NCI-H345 treated with DMSO at 0.1 percent for 48 hours (cell line): ENCODE measurements at regions not wholly inside any gene's neighbourhood (a gene's known extent, or its start where the extent isn't known, plus 50 kb on each side); places are given as distances from the start of the nearest gene placed in this dataset.

Experiments used
- DNase-seq: peaks from one replicate; lab custom pipeline; 2025; ENCODE audit not compliant: unreplicated experiment; lab: John Stamatoyannopoulos, UW

DNA sequence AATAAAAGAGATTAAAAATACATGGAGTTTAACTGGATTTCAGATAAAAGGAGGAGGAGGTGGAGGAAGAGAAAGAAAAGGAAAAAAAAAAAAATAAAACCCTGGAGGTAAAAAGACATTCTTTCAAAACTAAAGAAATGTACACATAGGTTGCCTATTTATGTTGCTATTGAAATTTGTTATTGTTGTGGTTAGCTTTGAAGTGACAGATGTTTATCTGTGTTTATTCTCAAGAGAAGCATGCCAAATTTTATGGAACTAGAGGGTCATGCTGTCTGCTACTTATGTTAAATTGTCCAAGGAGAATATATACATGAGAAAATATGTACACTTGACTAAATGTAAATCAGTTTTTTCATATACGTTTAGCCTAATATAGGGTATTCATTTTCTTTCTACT, 653.2 kb downstream of the DCDC2C start:
- peak; percentile 49 for DNase-seq

DNA sequence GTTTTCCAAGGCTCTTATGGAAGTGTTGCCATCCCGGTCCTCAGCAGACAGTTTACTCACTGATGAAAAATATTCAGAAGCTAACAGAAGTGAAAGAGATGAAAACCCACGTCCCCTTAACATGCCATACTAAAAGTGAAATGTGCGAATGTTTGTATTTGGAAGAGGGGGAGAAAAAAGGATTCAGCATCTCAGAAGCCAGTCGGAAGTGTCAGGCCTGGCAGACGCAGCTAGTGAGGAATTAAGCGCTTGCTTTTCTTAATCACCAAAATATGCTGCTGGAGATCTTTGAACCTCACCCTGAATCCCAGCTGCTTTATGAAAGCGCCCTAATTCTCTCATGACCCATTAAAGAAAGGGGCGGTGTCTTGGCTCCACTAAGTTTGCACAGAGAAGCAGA, 653.7 kb downstream of the DCDC2C start:
- DNase-seq = peak; percentile 35

GRCh38 chr2:4358837-4359236, 655.5 kb downstream of the DCDC2C start:
- peak; percentile 99 for DNase-seq

- DNase-seq = no peak
Observed at GRCh38 chr2:4368907-4369306, 665.5 kb downstream of the DCDC2C start.

- no peak for DNase-seq
Observed at GRCh38 chr2:4369826-4370419, 666.5 kb downstream of the DCDC2C start.

- no peak for DNase-seq
Observed at GRCh38 chr2:4370422-4371090, 667.2 kb downstream of the DCDC2C start.

- DNase-seq = no peak
Observed at GRCh38 chr2:4381049-4381448, 677.7 kb downstream of the DCDC2C start.

GRCh38 chr2:4381773-4382172, 678.4 kb downstream of the DCDC2C start:
- DNase-seq = no peak

DNA sequence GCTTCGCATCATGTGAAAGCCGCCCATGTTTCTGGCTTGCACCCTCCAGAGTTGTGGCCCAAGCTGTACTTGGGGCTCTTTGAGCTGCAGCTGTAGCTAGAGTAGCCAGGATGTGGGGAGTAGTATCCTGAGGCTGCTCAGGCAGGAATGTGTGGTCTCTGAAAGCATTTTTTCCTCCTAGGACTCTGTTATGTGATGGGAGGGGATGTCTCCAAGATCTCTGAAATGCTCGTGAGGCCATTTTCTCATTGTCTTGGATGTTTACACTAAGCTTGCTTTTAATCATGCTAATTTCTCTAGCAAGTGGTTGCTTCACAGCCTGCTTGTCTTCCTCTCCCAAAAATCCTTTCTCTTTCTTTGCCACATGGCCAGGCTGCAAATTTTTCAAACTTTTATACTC, 687.6 kb downstream of the DCDC2C start:
- DNase-seq = no peak

DNA sequence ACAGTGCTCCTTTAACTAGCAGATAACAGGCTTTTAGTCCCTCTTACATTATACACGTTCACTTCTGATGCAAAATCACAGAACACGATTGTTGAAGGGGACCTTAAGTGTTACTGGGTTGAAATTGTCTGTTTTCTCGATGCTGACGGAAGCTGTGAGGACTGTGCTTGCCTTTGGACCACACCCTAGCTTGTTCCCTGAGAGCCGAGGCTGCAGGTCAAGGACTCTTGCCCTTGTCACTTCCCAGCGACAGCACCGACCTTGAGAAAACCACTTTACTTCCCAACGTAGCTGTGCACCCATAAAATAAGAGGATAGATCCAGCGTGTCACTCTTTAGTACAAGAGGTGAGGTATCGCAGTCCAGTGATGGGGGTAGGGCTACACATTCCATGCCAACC, 701.0 kb downstream of the DCDC2C start:
- DNase-seq = no peak

- DNase-seq = no peak
Observed at GRCh38 chr2:4408321-4408720, 704.9 kb downstream of the DCDC2C start.

- no peak for DNase-seq
Observed at GRCh38 chr2:4412637-4413187, 709.3 kb downstream of the DCDC2C start.

DNA sequence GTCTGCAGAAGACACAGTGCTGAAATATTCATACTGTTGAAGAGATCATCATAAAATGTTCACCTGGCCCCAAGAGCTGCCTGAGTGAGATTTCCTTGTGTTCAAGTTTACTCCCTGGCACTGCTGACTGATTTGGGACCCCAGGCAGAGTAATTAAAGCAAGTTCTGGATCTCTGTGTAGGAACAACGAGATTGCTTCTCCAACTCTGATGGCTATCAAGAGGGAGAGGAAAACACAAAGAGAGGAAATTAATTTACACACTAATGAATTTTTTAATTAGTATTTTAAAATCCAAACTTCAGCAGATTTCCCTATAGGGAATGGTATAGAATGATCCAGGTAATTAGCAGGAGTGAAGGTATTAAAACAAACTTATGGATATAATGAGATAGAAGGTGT, 711.8 kb downstream of the DCDC2C start:
- DNase-seq = no peak

GRCh38 chr2:4415810-4416413, 712.5 kb downstream of the DCDC2C start:
- no peak for DNase-seq

- no peak for DNase-seq
Observed at GRCh38 chr2:4416431-4416830, 713.1 kb downstream of the DCDC2C start.

DNA sequence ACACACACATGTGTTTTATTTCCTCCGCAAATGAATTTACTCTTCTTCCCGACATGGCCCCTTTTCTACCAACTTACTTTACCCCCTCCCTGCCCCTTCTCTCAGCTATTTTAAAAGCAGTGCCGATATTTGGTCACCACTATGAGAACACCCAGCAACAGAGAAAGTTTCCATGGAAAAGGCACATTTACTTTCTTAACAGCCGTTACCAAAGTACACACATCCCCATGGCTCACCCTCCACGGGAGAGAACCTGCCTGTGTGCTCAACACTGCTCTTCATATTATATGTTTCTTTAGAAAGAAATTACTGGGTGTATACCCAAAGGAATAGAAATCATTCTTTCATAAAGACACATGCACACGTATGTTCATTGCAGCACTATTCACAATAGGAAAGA, 714.4 kb downstream of the DCDC2C start:
- DNase-seq = no peak

- no peak for DNase-seq
Observed at GRCh38 chr2:4420032-4420431, 716.7 kb downstream of the DCDC2C start.

DNA sequence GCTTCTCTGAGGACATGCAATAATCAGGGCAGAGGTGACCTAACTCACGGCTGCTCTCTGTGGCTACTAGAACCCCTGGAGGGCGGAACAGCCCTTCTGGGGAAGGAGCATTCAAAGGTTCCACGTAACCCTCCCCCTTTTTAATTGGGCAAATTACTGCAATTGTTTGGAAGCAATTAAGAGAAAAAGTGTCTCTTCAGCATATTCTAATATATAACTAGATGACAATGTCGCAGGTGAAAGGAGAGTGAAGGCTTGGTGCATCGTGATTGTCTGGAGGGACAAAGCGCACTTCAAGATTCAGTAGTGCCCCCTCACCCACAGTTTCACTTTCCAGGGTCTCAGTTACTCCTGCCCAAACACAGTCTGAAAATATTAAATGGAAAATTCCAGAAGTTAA, 720.8 kb downstream of the DCDC2C start:
- DNase-seq = no peak

- no peak for DNase-seq
Observed at GRCh38 chr2:4427083-4427482, 723.7 kb downstream of the DCDC2C start.

- no peak for DNase-seq
Observed at GRCh38 chr2:4445821-4446220, 742.4 kb downstream of the DCDC2C start.

- DNase-seq = no peak
Observed at GRCh38 chr2:4454907-4455306, 751.5 kb downstream of the DCDC2C start.

DNA sequence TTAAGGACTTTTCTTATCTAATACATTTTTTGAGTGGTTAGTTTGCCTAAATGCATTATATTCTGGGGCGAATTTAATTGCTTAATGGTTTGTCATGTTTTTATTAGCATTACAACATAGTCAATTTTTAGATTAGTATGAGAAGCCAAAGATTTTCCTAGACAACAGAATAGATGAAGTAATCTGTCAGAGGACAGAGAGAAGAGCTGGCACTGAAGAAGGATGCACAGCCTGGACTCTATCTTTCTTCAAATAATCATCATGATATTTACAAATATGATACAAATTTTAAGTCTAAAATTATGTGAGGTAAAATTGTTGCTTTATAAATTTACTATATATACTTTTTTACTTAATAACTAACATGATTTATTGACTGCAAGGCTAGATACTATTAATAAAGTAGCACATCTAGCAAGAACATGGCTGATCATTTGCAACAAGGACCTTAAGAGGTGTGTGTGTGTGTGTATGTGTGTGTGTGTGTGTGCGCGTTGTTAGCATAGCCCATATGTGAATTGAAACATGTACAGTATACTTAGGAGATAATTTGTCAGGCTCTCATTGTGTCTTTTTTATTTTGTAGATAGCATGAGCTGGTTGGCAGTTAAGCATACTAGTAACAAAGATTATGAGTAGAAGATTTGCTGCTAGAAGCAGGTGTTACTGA, 752.2 kb downstream of the DCDC2C start:
- DNase-seq = no peak
